ENCODE measurements at regions not wholly inside any gene's neighbourhood (a gene's known extent, or its start where the extent isn't known, plus 50 kb on each side); places are given as distances from the start of the nearest gene placed in this dataset.
"Not testable (repeated sequence)": the region's sequence is repeated elsewhere in the genome, so short reads cannot be mapped to it uniquely, and the experiment has no call there.

GRCh38 chr3:5560199-5560598 is 372.7 kb downstream of the EDEM1 start:
- DNase-seq = no peak

DNA sequence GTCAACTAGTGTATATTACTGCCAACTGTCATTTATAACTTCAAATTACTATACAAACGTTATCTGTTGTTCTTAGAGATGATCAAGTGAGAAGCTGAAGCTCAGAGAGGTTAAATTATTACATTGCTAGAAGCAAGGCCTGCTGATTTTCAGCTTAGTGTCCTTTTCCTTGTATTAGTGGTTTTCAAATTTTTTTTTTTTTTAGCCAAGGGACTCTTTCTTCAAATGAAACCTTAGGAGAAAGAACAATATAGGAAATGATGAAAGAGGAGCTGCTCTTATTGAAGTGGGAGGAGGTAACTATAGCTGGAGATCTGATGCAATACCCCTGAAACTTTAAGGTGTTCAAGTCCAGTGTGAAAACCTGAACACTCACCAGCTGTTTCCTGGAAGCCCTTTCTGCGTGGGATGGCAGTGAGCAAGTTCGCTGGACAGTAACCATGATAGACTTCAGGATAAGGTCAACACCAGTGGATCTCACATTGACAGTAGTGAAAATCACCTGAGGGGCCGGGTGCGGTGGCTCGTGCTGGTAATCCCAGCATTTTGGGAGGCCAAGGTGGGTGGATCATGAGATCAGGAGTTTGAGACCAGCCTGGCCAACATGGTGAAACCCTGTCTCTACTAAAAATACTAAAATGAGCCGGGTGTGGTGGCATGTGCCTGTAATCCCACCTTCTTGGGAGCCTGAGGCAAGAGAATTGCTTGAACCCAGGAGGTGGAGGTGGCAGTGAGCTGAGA is 376.2 kb downstream of the EDEM1 start:
- DNase-seq = no peak

- no peak for DNase-seq
Observed at GRCh38 chr3:5564278-5564666, 376.8 kb downstream of the EDEM1 start.

DNA sequence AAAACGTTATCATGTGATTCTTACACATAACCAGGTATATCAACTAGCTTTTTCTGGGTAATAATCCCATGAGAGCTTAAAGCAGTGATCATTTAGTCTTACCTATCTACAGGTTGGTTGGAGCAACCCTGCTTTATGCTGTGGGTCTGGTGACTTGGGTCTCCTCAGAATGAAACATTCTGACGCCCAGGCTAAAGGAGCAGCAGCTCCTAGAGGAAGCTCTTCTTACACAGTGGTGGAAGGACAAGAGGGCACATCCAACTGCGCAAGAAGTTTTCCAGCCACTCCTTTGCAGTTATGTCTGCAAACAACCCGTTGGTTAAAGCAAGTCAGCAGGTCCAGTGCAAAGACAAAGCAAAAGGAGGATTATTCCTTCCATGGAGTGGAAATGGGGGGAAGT is 377.5 kb downstream of the EDEM1 start:
- DNase-seq = no peak

DNA sequence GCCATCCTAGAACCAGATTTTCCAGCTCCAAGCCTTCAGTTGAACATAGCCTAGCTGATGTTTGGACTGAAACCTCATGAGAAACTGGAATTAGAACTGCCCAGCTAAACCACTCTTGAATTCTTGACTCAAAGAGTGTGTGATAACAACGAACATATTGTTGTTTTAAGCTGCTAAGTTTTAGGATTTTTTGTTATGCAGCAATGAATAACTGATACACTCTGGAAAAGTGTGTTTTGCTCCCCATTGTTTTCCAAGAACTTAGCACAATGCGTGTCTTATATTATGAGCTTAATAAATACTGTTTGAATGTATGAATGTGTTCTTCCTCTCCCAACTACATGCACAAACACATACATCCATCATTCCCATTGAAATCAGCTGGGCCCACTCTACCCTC is 379.6 kb downstream of the EDEM1 start:
- no peak for DNase-seq

DNA sequence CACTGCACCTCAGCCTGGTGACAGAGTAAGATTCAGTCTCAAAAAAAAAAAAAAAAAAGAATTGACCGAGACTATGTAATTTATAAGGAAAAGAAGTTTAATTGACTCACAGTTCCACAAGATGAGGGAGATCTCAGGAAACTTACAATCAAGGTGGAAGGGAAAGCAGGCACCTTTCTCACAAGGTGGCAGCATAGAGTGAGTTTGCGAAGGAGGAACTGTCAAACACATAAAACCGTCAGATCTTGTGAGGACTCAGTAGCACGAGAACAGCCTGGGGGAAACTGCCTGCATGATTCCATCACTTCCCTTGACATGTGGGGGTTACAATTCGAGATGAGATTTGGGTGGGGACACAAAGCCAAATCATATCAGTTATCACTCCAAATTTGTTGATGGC is 380.9 kb downstream of the EDEM1 start:
- no peak for DNase-seq

GRCh38 chr3:5569152-5569551 is 381.6 kb downstream of the EDEM1 start:
- no peak for DNase-seq

DNA sequence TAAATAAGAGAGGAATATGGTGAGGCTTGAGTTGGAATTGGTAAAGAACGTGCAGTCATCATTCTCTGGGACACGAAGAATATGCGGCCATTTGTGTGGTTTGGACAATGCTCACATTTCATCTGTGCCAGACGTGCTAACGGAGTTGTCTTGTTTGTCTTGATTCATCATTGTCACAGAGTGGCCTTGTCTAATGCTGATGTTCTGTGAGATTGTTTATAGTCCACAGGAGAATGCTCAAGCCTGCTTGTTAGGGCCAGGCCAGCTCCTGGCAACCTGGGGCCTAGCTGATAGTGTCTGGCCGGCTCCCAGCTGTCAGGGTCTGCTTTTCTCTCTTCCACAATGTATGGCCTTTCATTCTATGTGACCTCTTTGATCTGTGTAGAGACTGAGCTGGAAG is 384.7 kb downstream of the EDEM1 start:
- no peak for DNase-seq

- no peak for DNase-seq
Observed at GRCh38 chr3:5576277-5577011, 388.9 kb downstream of the EDEM1 start.

- DNase-seq = peak; percentile 65 to 84
Observed at GRCh38 chr3:5579139-5579602, 391.7 kb downstream of the EDEM1 start.

- peak; percentile 30 to 46 for DNase-seq
Observed at GRCh38 chr3:5579946-5580345, 392.4 kb downstream of the EDEM1 start.

GRCh38 chr3:5580826-5581225 is 393.3 kb downstream of the EDEM1 start:
- no peak for DNase-seq

GRCh38 chr3:5581743-5582142 is 394.2 kb downstream of the EDEM1 start:
- DNase-seq = no peak

DNA sequence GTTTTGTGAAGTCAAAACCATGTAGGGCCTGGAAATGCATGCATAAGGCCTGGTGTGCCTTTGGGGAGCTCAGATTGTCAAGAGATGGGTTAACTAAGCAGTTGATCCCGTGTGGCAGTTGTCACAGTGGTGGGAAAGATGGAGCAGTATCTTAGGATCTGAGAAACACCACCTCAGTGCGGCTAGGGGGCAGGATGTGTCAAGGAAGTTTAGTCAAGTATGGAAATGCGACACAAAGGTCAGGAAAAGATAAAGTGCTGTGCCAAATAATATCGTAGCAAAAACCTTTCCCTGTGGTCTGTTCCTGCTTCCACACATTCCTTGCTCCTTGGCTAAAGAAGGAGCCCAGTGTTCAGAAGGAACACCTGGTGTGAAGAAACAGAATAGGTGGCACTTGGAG is 396.4 kb downstream of the EDEM1 start:
- no peak for DNase-seq

- no peak for DNase-seq
Observed at GRCh38 chr3:5585085-5585484, 397.6 kb downstream of the EDEM1 start.

- no peak for DNase-seq
Observed at GRCh38 chr3:5606884-5607472, 419.5 kb downstream of the EDEM1 start.

DNA sequence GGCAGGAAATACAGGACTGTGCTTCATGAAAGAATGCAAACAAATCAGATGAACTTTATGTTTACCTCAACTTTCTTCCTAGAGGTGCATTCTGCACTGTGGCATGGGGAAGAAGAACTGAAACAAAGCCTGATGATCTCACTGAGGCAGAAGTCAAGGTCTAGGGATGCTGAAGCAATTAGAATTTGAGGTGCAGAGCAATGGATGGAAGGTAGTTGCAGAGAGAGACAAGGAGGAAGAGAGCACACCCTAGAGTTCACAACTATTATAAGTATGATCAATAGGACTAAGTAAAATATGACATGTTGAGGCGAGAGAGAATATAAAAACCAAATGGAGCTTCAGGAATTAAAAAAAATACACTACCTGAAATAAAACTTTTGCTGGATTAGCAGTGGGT is 420.1 kb downstream of the EDEM1 start:
- no peak for DNase-seq

GRCh38 chr3:5608971-5609370 is 421.5 kb downstream of the EDEM1 start:
- not testable (repeated sequence) for DNase-seq

- no peak for DNase-seq
Observed at GRCh38 chr3:5613599-5613998, 426.1 kb downstream of the EDEM1 start.

DNA sequence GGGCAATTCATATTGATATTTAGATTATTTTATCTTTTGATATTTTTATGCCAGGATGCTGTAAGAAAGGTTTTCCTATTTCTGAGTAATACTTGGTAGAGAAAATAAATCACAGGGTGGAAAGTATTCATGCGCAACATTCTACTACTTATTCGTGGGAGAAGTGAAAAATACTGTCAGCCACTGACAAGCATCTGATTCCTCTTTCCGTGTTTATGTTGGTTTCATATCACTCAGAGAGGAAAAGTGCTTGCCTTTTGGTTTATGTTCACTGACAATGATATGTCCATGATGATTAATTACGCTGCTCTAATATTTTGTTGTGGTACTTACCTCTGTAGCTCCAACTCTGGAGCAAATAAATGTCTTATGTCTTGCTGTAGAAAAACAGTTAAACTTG is 429.4 kb downstream of the EDEM1 start:
- DNase-seq = peak; percentile 17 to 20

DNA sequence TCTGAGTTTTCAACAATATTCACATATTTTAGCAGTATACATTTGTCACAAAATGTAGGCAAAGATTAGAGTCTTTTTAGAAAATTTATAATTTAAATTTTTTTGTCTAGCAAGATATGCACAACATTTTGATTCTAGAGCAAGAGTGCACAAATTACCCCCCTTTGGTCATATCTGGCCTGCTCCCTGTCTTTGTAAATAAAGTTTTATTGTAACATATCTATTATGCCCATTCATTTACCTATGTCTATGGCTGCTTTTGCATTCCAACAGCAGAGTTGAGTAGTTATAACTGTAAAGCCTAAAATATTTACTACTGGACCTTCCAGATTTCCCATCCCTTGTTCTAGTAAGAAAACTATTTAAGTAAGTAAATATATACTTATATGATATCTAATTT is 430.7 kb downstream of the EDEM1 start:
- DNase-seq = no peak

DNA sequence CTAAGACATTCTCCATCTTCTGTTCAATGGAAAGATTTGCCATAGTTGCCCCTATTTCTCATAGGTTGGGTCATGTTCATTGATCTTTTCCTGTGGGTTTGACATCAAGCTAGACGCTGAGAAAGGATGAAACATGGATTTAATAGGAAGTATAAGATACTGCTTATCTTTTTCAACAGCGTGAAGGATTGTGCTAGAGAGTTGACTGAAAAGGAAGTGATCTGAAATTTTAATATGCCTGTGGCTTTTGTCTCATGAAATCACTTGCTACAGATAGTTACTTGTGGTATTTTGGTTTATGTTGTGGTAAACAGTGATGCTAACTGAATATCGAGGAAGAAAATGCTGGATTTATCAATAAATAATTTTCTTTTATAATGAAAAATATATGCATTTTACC is 442.9 kb downstream of the EDEM1 start:
- no peak for DNase-seq

DNA sequence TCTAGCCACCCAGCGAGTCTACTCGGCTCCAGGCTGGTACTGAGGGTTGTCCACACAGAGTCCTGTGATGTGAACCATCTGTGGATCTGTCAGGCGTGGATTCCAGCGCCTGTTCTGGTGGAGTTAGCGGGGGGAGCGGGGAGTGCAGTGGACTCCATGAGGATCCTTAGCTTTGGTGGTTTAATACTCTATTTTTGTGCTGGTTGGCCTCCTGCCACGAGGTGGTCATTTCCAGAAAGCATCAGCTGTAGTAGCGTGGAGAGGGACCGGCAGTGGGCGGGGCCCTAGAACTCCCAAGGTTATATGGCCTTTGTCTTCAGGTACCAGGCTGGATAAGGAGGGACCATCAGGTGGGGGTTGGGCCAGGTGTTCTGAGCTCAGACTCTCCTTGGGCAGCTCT is 446.5 kb downstream of the EDEM1 start:
- DNase-seq = no peak

GRCh38 chr3:5634411-5634810 is 446.9 kb downstream of the EDEM1 start:
- no peak for DNase-seq
